ENCODE measurements at regions not wholly inside any gene's neighbourhood (a gene's known extent, or its start where the extent isn't known, plus 50 kb on each side); places are given as distances from the start of the nearest gene placed in this dataset.

DNA sequence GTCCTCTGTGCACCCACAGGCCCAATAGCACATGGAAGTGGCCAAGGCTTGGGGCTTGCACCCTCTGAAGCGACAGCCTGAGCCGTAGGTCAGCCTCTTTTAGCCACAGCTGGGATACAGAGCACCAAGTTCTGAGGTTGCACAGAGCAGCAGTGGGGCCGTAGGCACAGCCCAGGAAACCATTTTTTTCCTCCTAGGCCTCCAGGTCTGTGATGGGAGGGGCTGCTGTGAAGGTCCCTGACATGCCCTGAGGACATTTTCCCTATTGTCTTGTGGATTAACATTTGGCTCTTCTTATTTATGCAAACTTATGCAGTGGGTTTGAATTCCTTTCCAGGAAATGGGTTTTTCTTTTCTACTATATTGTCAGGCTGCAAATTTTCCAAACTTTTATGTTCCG lies 878.7 kb upstream of the MAN1A1 start:
- TF ChIP-seq POLR2A (IDR thresholded peaks at IDR 0.05) = no peak
- TF ChIP-seq, protein P1, sequence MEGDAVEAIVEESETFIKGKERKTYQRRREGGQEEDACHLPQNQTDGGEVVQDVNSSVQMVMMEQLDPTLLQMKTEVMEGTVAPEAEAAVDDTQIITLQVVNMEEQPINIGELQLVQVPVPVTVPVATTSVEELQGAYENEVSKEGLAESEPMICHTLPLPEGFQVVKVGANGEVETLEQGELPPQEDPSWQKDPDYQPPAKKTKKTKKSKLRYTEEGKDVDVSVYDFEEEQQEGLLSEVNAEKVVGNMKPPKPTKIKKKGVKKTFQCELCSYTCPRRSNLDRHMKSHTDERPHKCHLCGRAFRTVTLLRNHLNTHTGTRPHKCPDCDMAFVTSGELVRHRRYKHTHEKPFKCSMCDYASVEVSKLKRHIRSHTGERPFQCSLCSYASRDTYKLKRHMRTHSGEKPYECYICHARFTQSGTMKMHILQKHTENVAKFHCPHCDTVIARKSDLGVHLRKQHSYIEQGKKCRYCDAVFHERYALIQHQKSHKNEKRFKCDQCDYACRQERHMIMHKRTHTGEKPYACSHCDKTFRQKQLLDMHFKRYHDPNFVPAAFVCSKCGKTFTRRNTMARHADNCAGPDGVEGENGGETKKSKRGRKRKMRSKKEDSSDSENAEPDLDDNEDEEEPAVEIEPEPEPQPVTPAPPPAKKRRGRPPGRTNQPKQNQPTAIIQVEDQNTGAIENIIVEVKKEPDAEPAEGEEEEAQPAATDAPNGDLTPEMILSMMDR (IDR thresholded peaks at IDR 0.05) = no peak

Measured in heart left ventricle (tissue), 13 donors.